Tongue (tissue), 1 donor: ENCODE measurements at regions not wholly inside any gene's neighbourhood (a gene's known extent, or its start where the extent isn't known, plus 50 kb on each side); places are given as distances from the start of the nearest gene placed in this dataset.

ENCODE experiments used
- DNase-seq: peaks from one replicate; pipeline ENCODE4 v3.0.0-alpha.2; 2015

DNA sequence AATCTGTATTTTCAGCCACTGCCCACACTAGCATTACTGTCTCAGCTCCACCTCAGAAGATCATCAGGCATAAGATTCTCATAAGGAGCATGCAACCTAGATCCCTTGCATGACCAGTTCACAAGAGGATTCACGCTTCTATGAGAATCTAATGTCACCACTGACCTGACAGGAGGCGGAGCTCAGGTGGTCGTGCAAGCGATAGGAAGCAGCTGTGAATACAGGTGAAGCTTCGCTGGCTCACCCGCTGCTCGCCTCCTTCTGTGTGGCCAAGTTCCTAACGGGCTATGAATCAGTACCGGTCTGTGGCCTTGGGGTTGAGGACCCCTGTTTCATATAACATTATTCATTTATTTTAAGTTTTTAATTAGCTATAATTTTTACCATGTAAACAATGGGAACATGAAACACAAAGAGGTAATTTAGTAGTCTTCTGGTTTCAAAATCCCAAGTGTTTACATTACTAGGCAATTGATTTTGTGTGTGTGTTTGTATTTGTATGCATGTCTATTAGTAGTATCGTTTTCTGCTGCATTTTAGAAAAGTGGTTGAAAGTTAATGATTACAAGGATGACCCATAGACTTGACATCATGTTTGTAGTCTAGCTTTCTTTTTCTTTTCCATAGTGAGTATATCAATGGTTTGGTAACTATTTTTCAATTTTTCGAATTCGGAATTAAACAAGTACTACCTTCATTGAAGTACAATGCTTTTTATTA, 159.4 kb downstream of the TENT4A start:
- no peak for DNase-seq

DNA sequence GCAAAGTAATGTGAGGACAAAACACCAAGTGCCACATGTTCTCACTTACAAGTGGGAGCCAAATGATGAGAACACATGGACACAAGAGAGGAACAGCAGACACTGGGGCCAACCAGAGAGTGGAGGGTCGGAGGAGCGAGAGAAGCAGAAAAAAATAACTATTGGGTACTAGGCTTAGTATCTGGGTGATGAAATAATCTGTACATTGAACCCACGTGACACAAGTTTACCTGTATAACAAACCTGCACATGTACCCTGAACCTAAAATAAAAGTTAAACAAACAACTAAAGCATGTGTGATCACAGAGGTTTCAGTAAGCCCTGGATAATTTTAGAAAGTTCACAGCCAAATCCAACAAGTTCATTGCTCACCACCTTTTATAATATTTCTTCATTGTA, 160.1 kb downstream of the TENT4A start:
- DNase-seq = no peak

DNA sequence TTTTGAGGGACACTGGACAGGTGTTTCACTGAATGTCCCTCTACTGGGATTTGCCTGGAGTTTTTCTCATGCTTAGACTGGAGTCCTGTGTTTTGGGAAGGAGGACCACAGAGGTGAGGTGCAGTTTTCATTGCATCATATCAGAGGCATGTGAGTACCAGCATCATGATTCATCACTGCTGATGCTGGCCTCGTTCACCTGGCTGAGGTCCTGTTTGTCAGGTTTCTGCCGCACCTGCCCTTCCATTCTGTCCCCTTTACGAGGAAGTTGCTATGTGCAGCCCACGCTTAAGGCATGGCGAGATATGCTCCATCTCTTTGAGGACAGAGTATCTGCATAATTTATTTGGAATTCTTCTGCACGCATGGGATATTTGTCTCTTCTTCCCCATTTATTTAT, 162.1 kb downstream of the TENT4A start:
- DNase-seq = no peak

DNA sequence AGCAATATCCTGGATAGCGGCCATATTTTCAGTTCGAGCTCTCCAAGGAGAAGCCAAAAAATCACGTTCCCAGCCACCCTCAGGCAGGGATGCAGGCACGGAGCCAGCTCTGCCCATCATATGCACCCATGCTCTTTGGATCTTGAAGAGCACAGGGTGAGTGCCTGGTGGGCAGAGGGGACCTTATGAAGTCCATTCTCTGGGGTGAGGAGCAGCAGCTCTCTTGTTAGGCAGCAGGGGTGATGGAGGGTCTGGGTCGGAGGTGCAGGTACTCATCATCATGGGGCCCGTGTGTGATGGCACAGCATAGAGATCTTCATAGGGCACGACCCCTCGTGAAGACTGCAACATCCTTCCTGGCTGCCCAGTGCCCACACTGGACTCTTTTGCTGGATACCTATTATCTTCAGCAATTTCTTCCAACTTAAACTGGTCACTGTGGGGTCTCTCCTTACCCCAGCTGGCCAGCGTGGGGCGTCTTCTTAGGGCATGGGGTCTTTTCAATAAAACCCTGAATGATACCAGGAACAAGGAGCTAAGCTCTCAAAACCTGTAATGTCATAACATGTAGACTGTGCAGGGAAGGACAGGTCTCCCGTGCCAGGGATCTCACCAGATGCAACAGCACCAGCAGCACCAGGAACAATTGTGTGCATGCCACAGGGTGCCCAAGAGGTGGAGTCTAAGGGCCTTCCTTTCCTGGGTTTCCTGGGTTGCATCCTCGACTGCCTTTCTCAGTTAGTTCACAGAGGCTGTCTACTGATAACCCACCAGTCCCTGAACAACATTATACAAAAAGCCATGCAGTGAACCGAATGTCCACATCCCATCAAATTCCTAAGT, 165.0 kb downstream of the TENT4A start:
- no peak for DNase-seq

DNA sequence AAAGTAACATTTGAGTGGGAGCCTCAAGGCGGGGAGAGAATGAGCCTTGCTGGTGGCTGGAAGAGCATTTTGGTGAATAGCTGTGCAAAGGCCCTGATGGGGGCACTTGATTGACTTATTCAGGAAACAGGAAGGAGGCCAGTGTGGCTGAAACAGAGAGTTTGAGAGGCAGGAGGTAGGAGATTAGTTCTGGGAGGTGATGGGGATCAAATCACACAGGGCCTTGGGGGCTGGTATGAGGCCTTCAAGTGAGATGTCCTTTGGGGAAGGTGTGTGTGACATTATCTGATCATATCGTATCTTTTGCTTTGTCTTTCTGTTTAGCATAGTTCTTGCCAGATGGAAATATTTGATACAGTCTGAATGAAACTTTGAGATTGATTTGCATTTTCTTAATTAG, 172.3 kb downstream of the TENT4A start:
- DNase-seq = no peak

DNA sequence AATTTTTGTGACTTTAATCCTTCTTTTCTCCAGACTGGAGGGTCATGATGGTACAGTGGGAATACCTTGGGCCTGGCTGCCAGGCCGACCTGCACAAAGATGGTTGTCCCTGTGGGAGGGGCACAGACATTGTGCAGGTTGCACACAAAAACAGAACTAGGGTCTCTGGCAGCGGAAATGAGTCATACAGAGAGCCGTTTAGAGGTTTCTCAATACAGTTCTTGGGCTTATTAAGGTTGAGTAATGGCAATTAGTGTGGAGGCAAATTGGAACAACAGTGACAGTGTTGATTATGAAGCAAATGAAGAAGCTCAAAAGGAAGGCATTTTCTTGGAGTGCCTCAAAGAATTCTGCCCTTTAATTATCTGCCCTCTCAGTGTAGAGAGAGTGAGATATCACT, 173.6 kb downstream of the TENT4A start:
- DNase-seq = no peak

DNA sequence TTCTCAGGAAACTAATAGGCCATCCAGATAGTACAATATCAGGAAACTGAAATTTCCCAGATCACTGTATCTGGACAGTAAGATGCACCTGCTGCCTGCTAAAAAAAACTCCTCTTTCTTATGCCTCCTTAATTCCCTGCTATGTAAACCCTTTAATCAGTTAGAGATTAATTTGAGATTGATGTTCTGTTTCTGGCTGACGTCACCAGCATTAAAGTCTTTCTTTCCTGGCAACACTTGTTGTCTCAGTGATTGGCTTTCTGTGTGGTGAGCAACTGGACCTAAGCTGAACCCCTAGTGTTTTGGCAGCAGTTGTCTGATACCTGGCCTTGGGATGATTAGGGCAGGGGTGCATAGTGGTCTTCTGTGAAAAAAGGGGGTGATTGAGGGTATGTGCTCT, 175.8 kb downstream of the TENT4A start:
- no peak for DNase-seq

DNA sequence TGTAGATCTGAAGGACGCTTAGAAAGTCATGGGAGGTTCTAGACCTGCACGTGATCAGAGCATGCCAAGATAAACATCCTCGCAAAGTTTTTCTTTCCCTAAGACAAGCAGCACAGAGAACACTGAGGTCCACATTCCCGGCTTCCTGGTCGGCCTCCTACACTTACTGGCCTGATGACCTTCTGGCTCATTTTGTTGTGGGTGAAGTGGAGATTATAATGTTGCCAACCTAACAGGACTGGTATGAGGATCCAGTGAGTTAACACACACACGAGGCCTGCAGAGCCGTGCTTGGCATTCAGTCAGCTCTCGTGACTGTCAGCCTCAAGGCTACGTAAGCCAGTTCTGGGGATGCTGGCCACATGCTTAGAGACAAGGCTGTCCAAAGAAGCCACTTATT, 186.0 kb downstream of the TENT4A start:
- DNase-seq = no peak

DNA sequence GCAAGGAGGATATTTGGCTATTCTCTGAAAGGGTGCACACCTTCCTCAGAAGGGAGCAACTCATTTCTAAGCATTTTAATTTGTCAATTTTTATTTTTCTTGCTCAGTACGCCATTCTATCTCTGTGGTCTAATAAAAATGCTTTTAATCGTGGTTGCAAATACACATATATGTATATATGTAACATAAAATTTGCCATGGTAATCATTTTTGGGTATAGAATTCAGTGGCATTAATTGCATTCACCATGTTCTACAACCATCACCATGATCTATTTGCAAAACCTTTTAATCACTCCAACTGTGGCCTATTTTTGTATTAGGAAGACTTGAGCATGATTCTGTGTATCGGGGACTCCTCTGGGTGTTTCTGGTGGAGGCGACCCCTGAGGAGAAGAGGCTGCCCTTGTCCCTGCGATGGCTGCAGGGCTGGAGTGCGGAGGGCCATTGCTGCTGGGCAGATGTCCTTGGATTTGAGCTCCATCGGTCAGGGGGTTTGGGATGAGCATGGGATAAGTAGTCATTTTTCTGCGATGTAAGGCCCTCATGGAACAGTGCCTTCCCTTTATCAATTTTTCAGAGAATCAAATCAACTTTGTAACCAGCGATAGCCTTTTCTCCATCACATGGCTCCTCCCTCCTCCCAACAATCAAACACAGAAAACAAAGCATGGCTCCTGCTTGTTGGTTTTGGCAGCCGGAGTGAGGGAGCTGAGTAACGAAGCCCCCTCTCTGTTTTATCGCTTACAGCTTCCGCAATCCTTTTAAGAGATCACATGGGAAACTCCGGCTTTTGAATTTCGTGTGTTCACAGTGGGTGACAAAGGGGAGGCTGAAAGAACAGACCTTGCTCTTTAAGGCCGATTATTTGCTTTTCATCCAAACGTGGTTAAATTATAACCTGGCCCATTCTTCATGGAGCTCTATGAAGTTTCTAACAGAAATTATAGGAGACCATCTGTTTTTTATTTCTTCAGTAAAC, 187.3 kb downstream of the TENT4A start:
- DNase-seq = no peak

DNA sequence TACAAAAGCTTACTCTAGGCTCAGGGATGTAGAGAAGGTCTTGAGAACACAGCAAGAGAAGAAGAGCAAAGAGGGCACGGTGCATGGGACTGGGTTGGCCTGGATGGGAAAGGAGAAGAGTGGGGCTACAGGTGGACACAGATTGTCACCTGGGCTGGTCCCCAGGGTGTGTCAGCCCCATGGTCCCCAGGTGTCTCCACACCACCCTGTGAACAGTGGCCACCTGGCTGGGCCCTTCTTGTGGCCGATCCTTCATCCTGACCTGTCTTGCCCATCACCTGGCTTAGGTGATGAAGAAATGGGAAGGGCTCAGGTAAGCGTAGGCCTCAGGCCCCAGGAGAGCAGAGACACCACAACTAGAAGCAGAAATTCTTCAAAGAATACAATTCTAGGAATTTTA, 188.9 kb downstream of the TENT4A start:
- no peak for DNase-seq

DNA sequence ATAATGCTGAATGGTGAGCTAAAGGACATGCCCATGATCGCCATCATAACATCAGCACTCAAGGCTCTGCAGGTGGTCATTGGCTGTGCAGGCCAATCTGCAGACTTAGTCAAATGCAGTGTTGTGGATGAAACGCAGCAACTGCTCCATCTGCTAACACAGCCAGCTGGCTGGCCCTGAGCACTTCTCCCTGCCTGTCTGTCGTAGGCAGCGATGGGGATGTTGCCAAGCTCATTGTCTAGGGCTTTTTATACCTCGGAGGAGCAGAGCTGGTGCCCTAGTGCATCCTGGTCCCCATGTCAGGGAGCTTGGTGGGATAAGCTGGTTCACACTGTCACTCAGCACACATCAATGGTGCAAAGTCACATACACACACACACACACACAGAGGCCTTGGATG, 189.4 kb downstream of the TENT4A start:
- DNase-seq = no peak

DNA sequence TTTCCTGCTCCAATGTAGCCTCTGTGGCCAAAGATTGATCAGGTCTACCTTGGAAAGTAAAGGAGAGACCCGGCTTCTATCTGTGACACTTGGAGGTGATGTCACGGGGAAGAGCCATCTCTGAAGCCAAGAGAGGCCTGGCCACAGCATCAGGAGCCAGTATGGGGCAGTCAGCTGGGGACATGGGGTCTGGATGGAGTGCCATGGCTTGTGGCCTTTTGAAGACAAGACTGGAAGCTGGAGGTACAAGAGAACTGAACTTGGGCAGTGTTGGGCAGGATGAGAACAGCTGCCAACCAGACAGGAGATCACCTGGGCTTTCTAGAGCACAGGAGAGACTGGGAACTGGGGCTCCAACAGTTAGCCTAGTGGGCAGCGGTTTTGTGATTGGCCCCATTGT, 190.7 kb downstream of the TENT4A start:
- no peak for DNase-seq

DNA sequence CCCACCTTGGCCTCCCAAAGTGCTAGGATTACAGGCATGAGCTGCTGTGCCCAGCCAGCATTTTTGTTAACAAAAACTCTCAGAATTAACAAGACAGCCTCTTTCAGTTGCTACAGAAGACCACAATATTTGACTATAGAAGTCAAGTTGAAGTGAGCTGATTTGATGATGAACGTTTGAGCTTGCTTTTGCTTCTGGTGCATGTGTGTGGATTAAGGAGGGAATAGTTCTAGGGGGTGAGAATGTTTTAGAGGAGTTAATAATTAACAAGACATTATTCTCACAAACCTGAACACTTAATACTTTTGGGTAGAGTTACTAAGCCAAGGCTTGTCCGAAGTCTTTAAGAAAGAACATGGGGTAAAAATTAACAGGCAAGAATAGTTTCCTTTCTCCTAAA, 191.6 kb downstream of the TENT4A start:
- DNase-seq = no peak

DNA sequence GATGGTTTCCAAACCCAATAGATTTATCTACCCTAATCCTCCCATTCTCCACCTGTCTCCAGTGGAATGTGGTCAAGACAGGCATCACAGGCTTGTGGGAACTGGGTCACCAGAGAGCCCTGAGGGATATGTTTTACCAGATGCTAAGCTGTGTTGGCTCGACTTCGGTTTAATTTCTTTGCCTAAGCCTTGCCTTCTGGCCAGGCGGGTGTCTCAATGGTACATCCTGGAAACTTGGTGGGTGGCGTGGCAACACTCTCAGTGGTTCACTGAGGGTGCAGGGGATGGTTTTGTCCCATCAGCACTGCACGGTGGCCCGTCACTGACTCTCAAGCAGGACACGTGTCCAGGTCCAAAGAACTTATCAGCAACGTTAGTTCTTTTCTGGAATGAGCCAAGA, 192.2 kb downstream of the TENT4A start:
- DNase-seq = no peak

DNA sequence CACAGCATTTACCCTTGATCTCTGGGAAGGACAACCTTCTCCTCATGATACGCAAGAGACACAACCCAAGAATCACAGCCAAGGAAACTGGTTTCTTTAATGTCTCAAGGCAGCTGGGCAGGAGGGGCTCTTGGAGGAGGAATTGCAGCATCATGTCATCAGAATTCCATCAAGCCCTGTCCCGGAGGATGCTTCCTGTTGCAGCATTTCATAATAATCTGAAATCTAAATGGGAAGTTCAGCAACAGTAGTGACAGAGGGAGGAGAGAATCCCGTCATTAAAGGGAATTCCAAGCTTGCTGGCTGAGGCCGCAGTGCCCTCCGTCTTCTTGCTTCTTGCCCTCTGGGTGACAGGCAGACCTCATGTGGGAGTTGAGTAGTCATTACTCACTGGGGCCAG, 192.7 kb downstream of the TENT4A start:
- peak; percentile 20 for DNase-seq

DNA sequence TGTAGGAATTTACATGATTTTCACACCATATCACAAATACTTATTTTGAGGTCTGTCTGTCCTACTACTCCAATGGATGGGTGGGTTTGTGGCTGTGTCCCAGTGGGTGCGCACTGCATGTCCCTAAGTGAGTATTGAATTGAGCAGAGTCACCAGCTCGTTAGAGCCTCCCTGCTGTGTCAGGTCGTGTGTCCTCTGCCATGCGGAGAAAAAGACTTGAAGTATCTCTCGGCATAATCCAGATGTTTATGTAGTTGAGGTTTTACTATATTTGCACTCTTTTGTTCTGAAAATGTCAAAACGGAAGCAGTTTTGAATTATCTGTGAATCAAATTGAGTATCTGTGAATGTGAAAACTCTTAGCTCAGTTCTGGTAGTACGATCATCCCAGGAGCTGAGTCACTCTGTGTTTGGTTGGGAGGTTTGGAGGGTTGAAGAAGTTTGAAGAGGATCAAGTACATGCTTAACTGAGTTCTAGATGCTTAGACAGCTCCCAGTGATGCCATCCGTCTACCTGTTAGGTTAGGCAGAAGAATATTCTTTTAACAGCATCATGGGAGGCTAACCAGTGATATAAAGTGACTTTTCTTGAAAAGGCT, 194.2 kb downstream of the TENT4A start:
- no peak for DNase-seq

DNA sequence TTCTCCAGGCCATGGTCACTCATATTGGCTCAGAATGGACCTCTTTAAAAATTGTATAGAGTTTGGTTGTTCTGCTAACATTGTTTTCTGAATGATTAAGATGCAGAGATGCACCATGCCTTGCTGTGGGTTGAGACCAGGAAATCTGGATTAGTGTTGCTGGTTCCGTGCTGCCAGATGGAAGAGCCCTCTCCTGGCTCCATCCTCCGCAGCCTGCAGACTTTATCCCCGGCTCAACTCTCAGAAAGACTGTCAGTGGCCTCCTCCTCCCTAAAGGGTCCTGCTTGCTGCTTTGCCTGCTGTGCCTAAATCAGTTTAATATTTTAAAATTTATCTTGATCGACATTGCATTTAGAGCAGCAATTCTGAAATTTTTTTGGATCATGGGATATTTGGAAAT, 196.7 kb downstream of the TENT4A start:
- no peak for DNase-seq

DNA sequence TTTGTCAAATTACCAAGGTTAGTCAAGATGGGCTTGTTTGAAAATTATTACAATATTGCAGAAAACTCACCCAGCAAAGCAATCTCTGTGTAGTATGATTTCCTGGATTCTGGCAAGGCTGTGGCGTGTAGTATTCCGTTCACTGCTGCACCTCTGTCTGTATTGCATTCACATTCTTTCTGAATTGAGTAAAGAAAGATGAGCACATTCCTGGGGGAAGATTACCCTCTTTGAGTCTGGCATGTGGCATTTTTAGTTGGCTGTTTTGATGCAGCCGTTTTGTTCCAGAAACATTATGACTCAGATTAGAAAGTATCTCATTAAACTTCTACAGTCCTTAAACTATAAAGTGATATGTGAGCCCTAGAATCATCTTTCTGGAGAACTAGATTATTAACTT, 197.7 kb downstream of the TENT4A start:
- no peak for DNase-seq

DNA sequence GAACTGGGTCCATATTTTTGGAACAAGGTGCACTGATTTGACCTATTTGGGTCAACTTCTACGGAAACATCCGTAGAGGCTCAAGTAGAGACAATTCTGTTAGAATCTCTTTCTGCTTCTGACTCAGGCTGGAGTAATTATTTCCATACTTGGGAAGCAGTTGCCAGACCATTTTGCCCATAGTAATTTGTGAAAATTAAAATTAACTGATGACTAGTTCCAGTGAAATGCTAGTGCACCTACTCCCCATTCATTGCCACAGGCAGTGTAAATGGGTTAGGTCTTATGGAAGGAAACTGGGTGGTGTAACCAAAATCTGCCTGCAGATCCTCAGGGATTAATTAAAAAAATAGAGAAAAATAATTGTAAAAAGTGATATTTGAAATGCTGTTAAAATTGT, 201.1 kb downstream of the TENT4A start:
- DNase-seq = no peak

DNA sequence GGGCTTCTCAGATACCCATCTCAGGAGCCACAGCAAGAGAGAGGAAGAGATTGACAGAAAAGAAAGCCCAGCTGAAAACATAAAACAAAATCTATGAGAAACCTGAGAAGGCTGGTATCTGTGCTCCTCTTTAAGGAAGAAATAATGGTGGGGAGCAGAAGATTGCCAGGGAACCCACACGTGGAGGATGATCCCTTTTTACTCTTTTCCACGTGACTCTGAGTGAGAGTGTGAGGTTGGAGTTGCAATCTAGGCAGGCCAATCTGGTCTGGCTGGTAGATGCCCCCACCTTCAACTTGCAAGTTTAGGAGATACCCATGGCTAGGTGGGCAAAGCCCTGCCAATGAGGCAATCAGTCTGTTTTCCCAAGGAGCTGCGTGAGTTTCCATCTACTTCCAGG, 202.3 kb downstream of the TENT4A start:
- DNase-seq = no peak

DNA sequence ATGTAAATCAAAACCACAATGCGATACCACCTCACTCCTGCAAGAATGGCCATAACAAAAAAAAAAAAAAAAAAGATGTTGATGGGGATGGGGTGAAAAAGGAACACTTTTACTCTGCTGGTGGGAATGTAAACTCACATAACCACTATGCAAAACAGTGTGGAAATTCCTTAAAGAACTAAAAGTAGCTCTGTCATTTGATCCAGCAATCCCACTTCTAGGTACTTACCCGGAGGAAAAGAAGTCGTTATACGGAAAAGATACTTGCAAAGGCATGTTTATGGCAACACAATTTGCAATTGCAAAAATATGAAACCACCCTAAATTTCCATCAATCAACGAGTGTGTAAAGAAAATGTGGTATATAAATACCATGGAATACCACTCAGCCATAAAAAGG, 205.0 kb downstream of the TENT4A start:
- DNase-seq = no peak

DNA sequence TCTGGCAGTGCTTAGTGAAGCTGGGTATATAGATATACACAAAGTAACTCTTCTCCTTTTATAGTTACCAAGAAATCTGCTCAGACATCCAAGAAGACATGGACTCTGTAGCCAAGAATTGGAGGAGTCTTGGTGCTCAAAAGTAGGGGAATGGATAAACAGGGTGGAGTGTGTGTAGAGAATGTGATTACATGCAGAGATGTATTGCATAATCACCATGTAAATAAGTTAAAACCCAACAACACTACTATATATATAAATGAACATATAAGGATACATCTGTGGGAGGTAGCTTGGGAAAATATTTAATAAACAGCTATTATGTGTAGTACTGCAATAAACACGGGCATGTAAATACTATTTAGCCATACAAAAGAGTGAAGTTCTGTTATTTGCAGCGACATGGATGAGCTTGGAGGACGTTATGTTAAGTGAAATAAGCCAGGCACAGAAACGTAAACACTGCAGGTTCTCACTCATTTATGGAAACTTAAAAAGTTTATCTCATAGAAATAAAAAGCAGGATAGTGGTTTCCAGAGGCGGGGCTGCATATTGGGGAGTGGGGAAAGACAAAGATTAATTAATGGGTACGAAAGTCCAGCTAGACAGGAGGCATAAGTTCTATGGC, 207.5 kb downstream of the TENT4A start:
- no peak for DNase-seq
